ENCODE measurements at regions not wholly inside any gene's neighbourhood (a gene's known extent, or its start where the extent isn't known, plus 50 kb on each side); places are given as distances from the start of the nearest gene placed in this dataset.

DNA sequence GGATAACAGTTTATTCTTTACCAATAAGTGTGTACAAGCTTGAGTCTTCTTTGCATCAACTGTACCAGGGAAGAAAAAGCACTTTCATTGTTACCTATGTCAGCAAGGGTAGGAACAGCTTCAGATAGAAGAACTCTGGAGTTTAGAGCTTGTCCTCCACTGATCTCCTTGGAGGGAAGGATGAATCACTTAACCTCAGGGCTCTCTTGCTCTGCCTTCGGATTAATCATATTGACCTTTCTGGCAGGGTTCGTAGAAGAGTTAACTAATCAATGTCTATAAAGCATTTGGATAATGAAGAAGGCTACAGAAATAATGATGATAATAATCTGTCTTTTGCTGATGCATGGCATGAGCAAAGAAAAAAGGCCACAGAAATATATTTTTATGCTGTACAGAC is 339.5 kb upstream of the TPK1 start:
- peaks cover 0 to 2% (median 0%) of the 10 kb centered on the region in 4 donors for H3K9me3 ChIP-seq
- no peaks in the 10 kb centered on the region for H3K27me3 ChIP-seq
- no peak for TF ChIP-seq EP300 (IDR thresholded peaks at IDR 0.05)
- TF ChIP-seq, protein P1, sequence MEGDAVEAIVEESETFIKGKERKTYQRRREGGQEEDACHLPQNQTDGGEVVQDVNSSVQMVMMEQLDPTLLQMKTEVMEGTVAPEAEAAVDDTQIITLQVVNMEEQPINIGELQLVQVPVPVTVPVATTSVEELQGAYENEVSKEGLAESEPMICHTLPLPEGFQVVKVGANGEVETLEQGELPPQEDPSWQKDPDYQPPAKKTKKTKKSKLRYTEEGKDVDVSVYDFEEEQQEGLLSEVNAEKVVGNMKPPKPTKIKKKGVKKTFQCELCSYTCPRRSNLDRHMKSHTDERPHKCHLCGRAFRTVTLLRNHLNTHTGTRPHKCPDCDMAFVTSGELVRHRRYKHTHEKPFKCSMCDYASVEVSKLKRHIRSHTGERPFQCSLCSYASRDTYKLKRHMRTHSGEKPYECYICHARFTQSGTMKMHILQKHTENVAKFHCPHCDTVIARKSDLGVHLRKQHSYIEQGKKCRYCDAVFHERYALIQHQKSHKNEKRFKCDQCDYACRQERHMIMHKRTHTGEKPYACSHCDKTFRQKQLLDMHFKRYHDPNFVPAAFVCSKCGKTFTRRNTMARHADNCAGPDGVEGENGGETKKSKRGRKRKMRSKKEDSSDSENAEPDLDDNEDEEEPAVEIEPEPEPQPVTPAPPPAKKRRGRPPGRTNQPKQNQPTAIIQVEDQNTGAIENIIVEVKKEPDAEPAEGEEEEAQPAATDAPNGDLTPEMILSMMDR (IDR thresholded peaks at IDR 0.05), result no peak
- DNase-seq, result no peak
- 79 to 83% methylated on average over 2 of the region's 2 CpGs for WGBS, 2 donors
- intact Hi-C loops (cut with DNase I), result no loop called here
- no peaks in the 10 kb centered on the region for H3K36me3 ChIP-seq
- H3K4me1 ChIP-seq, result no peaks in the 10 kb centered on the region
- no peak overlapping the region for H3K4me3 ChIP-seq
- no peak overlapping the region for H3K27ac ChIP-seq

- Histone ChIP-seq H3K27ac (no peak overlapping the region), H3K4me3 (no peak overlapping the region), H3K9me3 (no peaks in the 10 kb centered on the region), H3K36me3 (no peaks in the 10 kb centered on the region), H3K4me1 (no peaks in the 10 kb centered on the region), H3K27me3 (no peaks in the 10 kb centered on the region)
- TF ChIP-seq POLR2AphosphoS5 (IDR thresholded peaks at IDR 0.05), result no peak
- TF ChIP-seq POLR2A (IDR thresholded peaks at IDR 0.05), result no peak
- TF ChIP-seq, protein P1 (IDR thresholded peaks at IDR 0.05), result no peak
- no peak for TF ChIP-seq EP300 (IDR thresholded peaks at IDR 0.05)
- no peak for DNase-seq
- 40 to 54% methylated on average over 3 of the region's 3 CpGs for WGBS, 2 donors
- intact Hi-C loops (cut with DNase I), result no loop called here
These were observed 334.1 kb upstream of the TPK1 start for GRCh38 chr7:145169908-145170307.

GRCh38 chr7:145168879-145169278 is 333.0 kb upstream of the TPK1 start:
- WGBS, 2 donors, result 73 to 89% methylated on average over 4 of the region's 4 CpGs
- intact Hi-C loops (cut with DNase I), result no loop called here

GRCh38 chr7:145168427-145168826 is 332.6 kb upstream of the TPK1 start:
- no peak overlapping the region for H3K4me3 ChIP-seq
- TF ChIP-seq POLR2AphosphoS5 (IDR thresholded peaks at IDR 0.05), result no peak
- TF ChIP-seq, protein P1 (IDR thresholded peaks at IDR 0.05), result no peak
- TF ChIP-seq EP300 (IDR thresholded peaks at IDR 0.05), result no peak
- TF ChIP-seq POLR2A (IDR thresholded peaks at IDR 0.05), result no peak
- no peaks in the 10 kb centered on the region for H3K36me3 ChIP-seq
- no peak for DNase-seq
- intact Hi-C loops (cut with DNase I), result no loop called here
- H3K4me1 ChIP-seq, result no peaks in the 10 kb centered on the region
- 33 to 62% methylated on average over 5 of the region's 5 CpGs for WGBS, 2 donors
- H3K27me3 ChIP-seq, result no peaks in the 10 kb centered on the region
- H3K27ac ChIP-seq, result no peak overlapping the region
- no peaks in the 10 kb centered on the region for H3K9me3 ChIP-seq

More at GRCh38 chr7:145168879-145169278, 333.0 kb upstream of the TPK1 start:
- DNase-seq, result no peak
- Histone ChIP-seq H3K36me3 (no peaks in the 10 kb centered on the region), H3K9me3 (no peaks in the 10 kb centered on the region), H3K27ac (no peak overlapping the region), H3K27me3 (no peaks in the 10 kb centered on the region), H3K4me3 (no peak overlapping the region), H3K4me1 (no peaks in the 10 kb centered on the region)
- TF ChIP-seq, protein P1 (IDR thresholded peaks at IDR 0.05), result no peak
- TF ChIP-seq EP300 (IDR thresholded peaks at IDR 0.05) (no peak), POLR2AphosphoS5 (IDR thresholded peaks at IDR 0.05) (no peak), POLR2A (IDR thresholded peaks at IDR 0.05) (no peak)

- H3K4me1 ChIP-seq, result no peaks in the 10 kb centered on the region
- intact Hi-C loops (cut with DNase I), result no loop called here
- 38 to 48% methylated on average over 1 of the region's 1 CpG for WGBS, 2 donors
- TF ChIP-seq POLR2AphosphoS5 (IDR thresholded peaks at IDR 0.05) (no peak), EP300 (IDR thresholded peaks at IDR 0.05) (no peak), POLR2A (IDR thresholded peaks at IDR 0.05) (no peak)
- TF ChIP-seq, protein P1 (IDR thresholded peaks at IDR 0.05), result no peak
- H3K4me3 ChIP-seq, result no peak overlapping the region
- peaks cover 0 to 3% (median 0%) of the 10 kb centered on the region in 4 donors for H3K9me3 ChIP-seq
- no peaks in the 10 kb centered on the region for H3K36me3 ChIP-seq
- H3K27me3 ChIP-seq, result no peaks in the 10 kb centered on the region
- H3K27ac ChIP-seq, result no peak overlapping the region
- DNase-seq, result no peak
These were observed 321.0 kb upstream of the TPK1 start for GRCh38 chr7:145156834-145157233.

Data from sigmoid colon (tissue), 6 donors.